ENCODE measurements at regions not wholly inside any gene's neighbourhood (a gene's known extent, or its start where the extent isn't known, plus 50 kb on each side); places are given as distances from the start of the nearest gene placed in this dataset.

DNA sequence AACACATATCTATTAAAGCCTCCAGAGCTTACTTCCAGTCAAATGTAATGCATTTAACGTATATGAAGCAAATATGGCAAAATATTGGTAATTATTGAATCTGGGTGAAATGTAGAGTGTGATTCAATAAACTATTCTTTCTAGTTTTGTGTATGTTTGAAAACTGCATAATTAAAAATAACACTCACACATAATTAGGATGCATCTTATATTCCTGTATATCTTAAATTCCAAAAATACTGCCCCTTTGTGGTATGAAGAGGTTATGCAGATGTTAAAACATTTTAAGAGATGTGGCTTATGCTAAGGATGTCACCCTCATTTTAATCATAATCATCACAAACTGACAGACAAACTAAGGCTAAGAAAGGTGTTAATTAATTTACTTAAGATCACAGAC lies 182.9 kb downstream of the COX18 start:
- TF ChIP-seq, protein P1, sequence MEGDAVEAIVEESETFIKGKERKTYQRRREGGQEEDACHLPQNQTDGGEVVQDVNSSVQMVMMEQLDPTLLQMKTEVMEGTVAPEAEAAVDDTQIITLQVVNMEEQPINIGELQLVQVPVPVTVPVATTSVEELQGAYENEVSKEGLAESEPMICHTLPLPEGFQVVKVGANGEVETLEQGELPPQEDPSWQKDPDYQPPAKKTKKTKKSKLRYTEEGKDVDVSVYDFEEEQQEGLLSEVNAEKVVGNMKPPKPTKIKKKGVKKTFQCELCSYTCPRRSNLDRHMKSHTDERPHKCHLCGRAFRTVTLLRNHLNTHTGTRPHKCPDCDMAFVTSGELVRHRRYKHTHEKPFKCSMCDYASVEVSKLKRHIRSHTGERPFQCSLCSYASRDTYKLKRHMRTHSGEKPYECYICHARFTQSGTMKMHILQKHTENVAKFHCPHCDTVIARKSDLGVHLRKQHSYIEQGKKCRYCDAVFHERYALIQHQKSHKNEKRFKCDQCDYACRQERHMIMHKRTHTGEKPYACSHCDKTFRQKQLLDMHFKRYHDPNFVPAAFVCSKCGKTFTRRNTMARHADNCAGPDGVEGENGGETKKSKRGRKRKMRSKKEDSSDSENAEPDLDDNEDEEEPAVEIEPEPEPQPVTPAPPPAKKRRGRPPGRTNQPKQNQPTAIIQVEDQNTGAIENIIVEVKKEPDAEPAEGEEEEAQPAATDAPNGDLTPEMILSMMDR (IDR thresholded peaks at IDR 0.05), result no peak
- no peak for TF ChIP-seq POLR2A (IDR thresholded peaks at IDR 0.05)

Data from Peyer's patch (tissue), 4 donors.